ENCODE measurements at regions not wholly inside any gene's neighbourhood (a gene's known extent, or its start where the extent isn't known, plus 50 kb on each side); places are given as distances from the start of the nearest gene placed in this dataset.
"Not testable (repeated sequence)": the region's sequence is repeated elsewhere in the genome, so short reads cannot be mapped to it uniquely, and the experiment has no call there.

DNA sequence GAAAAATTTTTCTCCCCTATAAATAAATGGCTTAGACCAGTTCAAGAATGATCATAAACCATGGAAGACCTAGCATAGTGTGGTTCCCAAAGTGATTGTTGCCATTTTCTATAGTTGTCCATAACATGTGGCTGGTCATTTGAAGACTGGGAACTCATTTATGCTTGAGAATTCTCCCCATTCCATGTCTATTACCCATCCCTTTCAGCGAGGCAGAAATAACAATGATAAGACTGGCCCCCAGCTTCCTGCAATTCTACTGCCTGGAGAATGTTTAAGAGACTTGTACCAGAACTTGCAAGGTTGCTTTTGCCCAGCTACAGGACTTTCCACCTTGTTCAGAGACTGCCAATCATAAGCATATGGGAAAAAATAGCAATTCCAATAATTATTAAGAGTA, 146.5 kb upstream of the CDH11 start:
- ATAC-seq (no peak), DNase-seq (no peak)
- no peaks in the 10 kb centered on the region for H3K27me3 Mint-ChIP-seq (ENCODE audit: low read depth)
- ChIA-PET CTCF (no interaction called here), POLR2A (no interaction called here)
- H3K27ac Mint-ChIP-seq, result no peak overlapping the region
- H3K36me3 Mint-ChIP-seq (ENCODE audit: low read depth), result no peaks in the 10 kb centered on the region
- H3K4me3 Mint-ChIP-seq, result no peak overlapping the region
- no peaks in the 10 kb centered on the region for H3K4me1 Mint-ChIP-seq (ENCODE audit: low read depth)
- H3K9me3 Mint-ChIP-seq (ENCODE audit: insufficient read depth), result no peaks in the 10 kb centered on the region

DNA sequence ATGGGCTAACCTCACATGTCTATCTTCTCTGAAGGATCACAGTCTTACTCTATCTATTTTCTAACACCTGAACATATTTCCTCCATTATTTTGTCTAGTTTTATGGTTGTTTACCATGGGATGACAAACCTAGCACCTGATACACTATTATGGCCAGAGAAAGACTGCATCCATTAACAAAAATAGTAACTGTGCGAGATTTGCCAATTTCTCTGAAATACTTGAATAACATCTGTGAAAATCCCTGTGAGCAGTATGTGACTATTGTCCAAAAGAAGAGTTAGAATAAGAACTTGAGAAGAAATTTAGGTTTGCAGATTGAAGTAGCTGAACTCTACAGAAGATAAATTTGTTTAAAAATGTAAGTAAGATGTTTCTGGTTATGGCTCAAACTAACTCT, 142.0 kb upstream of the CDH11 start:
- H3K27me3 Mint-ChIP-seq (ENCODE audit: low read depth), result no peaks in the 10 kb centered on the region
- ATAC-seq, result no peak

DNA sequence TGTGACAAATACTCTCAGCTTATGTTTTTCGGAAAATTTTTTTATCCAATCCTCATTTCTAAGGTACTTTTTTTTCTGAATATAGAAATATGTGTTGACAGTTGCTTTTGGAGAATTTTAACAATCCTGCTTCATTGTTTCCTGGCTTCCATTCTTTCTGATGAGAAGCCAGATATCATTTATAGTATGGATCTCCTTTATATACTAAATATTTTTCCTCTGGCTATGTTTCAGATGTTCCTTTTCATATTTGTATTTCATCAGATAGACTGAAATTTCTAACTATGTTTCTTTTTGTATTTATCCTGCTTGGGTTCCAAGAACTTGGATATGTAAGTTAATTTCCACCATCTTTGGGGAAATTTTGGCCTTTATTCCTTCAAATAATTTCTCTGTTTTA, 138.9 kb upstream of the CDH11 start:
- Mint-ChIP-seq H3K9me3 (ENCODE audit: insufficient read depth) (no peaks in the 10 kb centered on the region), H3K4me3 (no peak overlapping the region), H3K4me1 (ENCODE audit: low read depth) (no peaks in the 10 kb centered on the region), H3K27me3 (ENCODE audit: low read depth) (no peaks in the 10 kb centered on the region), H3K36me3 (ENCODE audit: low read depth) (no peaks in the 10 kb centered on the region), H3K27ac (no peak overlapping the region)
- DNase-seq (no peak), ATAC-seq (no peak)
- ChIA-PET POLR2A (no interaction called here), CTCF (no interaction called here)

More for the DNA sequence above, 142.0 kb upstream of the CDH11 start:
- no peaks in the 10 kb centered on the region for H3K4me1 Mint-ChIP-seq (ENCODE audit: low read depth)
- no peaks in the 10 kb centered on the region for H3K36me3 Mint-ChIP-seq (ENCODE audit: low read depth)
- no peaks in the 10 kb centered on the region for H3K9me3 Mint-ChIP-seq (ENCODE audit: insufficient read depth)
- no peak for DNase-seq
- no peak overlapping the region for H3K27ac Mint-ChIP-seq
- ChIA-PET CTCF (interaction anchor here (1.3 kb wide), 1 partner anchor 10 kb away, joined by 4 read pairs; no protein-coding TSS in a partner anchor), POLR2A (no interaction called here)
- no peak overlapping the region for H3K4me3 Mint-ChIP-seq

DNA sequence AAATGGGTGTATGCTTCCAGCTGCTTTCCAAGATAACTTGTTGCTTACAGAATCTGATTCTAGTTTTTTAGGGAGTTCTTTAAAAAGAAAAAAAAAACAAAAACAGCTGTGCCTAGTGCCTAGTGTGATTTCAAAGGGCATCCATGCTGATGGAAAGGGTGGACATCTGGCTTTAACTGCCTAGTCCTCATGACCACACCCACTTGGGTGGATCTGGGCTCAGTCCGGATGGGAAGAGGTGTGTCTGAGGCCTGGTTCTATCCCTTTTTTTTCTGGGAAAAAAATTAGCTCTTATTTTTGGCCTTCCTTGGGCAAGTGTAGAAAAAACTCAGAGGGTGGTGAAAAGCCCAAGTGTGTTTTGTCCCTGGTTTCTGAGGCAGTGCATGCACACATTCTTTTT, 132.3 kb upstream of the CDH11 start:
- no peaks in the 10 kb centered on the region for H3K9me3 Mint-ChIP-seq (ENCODE audit: insufficient read depth)
- CTCF ChIA-PET, result interaction anchor here (1.7 kb wide), 1 partner anchor 9 kb away, joined by 4 read pairs; no protein-coding TSS in a partner anchor
- no peaks in the 10 kb centered on the region for H3K36me3 Mint-ChIP-seq (ENCODE audit: low read depth)
- DNase-seq (no peak), ATAC-seq (no peak)
- POLR2A ChIA-PET, result no interaction called here
- no peaks in the 10 kb centered on the region for H3K4me1 Mint-ChIP-seq (ENCODE audit: low read depth)
- H3K27ac Mint-ChIP-seq, result no peak overlapping the region
- no peak overlapping the region for H3K4me3 Mint-ChIP-seq
- H3K27me3 Mint-ChIP-seq (ENCODE audit: low read depth), result no peaks in the 10 kb centered on the region

- H3K27ac Mint-ChIP-seq, result no peak overlapping the region
- no peaks in the 10 kb centered on the region for H3K9me3 Mint-ChIP-seq (ENCODE audit: insufficient read depth)
- no peaks in the 10 kb centered on the region for H3K36me3 Mint-ChIP-seq (ENCODE audit: low read depth)
- no peak for DNase-seq
- ATAC-seq, result no peak
- no peaks in the 10 kb centered on the region for H3K27me3 Mint-ChIP-seq (ENCODE audit: low read depth)
- H3K4me1 Mint-ChIP-seq (ENCODE audit: low read depth), result no peaks in the 10 kb centered on the region
- POLR2A ChIA-PET, result no interaction called here
- H3K4me3 Mint-ChIP-seq, result no peak overlapping the region
- CTCF ChIA-PET, result no interaction called here
These were observed 127.9 kb upstream of the CDH11 start for GRCh38 chr16:65249768-65250167.

GRCh38 chr16:65244787-65245186, 122.9 kb upstream of the CDH11 start:
- POLR2A ChIA-PET, result no interaction called here
- CTCF ChIA-PET, result no interaction called here
- no peaks in the 10 kb centered on the region for H3K9me3 Mint-ChIP-seq (ENCODE audit: insufficient read depth)

DNA sequence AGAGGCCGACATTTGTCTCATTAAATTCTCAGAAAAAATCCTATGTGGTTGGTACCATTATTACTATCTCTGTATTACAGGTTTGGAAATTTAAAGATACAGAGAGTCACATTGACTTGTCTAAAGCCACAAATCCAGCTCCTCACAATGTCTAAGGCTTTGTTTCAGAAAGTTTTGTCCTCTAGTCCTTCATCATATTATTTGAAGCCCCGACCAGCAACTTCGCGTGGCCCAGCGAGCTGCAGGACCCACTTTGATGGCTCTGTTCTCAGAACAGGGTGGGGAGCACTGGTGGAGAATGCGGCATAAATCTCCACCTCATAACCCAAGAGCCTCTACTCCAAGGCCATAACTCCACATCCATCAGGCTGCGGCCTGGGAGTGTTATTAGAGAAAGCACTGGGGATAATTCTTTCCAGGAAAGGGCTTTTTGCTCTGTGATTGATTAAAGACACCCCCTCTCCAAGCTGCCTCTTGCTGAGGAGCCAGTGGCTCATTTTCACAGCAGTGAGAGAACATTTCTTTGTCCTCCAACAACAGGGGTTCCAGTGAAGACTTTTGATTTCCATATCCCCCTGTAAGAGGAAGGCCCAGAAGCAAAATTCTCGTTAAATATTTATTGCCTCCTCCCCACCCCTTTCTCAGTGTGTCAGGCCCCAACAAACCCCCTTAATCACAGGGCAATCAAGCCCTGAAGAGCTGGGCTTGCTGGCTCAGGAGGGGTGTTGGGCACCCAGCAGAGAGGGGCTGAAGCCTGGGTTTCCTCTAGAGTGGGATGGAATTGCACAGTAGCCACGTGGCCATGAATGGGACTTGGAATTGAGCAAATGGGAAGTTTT, 113.7 kb upstream of the CDH11 start:
- H3K36me3 Mint-ChIP-seq (ENCODE audit: low read depth), result no peaks in the 10 kb centered on the region
- H3K9me3 Mint-ChIP-seq (ENCODE audit: insufficient read depth), result peaks cover 16% of the 10 kb centered on the region
- H3K27me3 Mint-ChIP-seq (ENCODE audit: low read depth), result no peaks in the 10 kb centered on the region
- DNase-seq (no peak), ATAC-seq (no peak)
- no peak overlapping the region for H3K27ac Mint-ChIP-seq
- no peaks in the 10 kb centered on the region for H3K4me1 Mint-ChIP-seq (ENCODE audit: low read depth)
- no peak overlapping the region for H3K4me3 Mint-ChIP-seq
- CTCF ChIA-PET, result no interaction called here
- POLR2A ChIA-PET, result no interaction called here

More at GRCh38 chr16:65244787-65245186, 122.9 kb upstream of the CDH11 start:
- DNase-seq (no peak), ATAC-seq (no peak)
- Mint-ChIP-seq H3K36me3 (ENCODE audit: low read depth) (no peaks in the 10 kb centered on the region), H3K4me1 (ENCODE audit: low read depth) (no peaks in the 10 kb centered on the region), H3K4me3 (no peak overlapping the region), H3K27ac (no peak overlapping the region), H3K27me3 (ENCODE audit: low read depth) (no peaks in the 10 kb centered on the region)

GRCh38 chr16:65234721-65235320, 113.0 kb upstream of the CDH11 start:
- DNase-seq, CTCF ChIA-PET, ATAC-seq: not testable (repeated sequence)

GRCh38 chr16:65229191-65229662, 107.4 kb upstream of the CDH11 start:
- ChIA-PET CTCF (no interaction called here), POLR2A (no interaction called here)
- Mint-ChIP-seq H3K36me3 (ENCODE audit: low read depth) (no peaks in the 10 kb centered on the region), H3K9me3 (ENCODE audit: insufficient read depth) (peaks cover 20% of the 10 kb centered on the region), H3K27me3 (ENCODE audit: low read depth) (no peaks in the 10 kb centered on the region), H3K4me1 (ENCODE audit: low read depth) (no peaks in the 10 kb centered on the region), H3K27ac (no peak overlapping the region), H3K4me3 (no peak overlapping the region)
- ATAC-seq (no peak), DNase-seq (no peak)

More at GRCh38 chr16:65234721-65235320, 113.0 kb upstream of the CDH11 start:
- H3K27ac Mint-ChIP-seq; POLR2A ChIA-PET; H3K27me3 Mint-ChIP-seq (ENCODE audit: low read depth); H3K36me3 Mint-ChIP-seq (ENCODE audit: low read depth); H3K4me3 Mint-ChIP-seq; H3K4me1 Mint-ChIP-seq (ENCODE audit: low read depth): not testable (repeated sequence)
- H3K9me3 Mint-ChIP-seq (ENCODE audit: insufficient read depth), result peaks cover 18% of the 10 kb centered on the region

DNA sequence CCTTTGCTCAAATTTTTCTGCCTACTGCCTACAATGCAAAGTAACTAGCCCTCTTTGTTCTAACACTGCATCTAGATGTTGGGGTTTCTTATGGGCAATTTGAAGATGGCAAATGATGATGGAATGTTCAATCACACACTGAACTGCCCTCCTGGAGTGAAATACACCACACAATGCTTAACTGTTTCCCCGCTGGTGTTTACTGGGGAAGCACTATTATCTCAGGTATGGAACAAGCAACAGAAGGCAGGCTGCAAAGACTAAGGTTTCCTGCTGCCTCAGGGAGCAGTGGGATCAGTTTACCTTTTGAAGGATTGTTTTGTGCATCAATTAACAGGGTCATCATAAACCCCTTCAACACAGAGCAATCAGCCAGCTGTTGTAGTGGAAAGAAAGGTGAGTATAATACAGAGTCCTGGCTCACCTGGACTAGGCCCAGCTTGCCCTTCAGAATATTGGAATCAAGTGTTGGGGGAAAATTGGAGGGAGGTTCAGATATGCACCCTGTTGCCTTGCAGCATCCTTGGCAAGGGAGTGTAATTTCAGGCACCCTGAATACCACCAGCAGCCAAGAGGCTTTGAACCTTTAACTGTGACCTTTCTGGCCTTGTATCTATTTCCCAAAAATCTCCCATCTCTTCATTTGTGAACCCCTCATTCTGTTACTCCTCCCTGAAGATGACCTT, 105.4 kb upstream of the CDH11 start:
- Mint-ChIP-seq H3K27me3 (ENCODE audit: low read depth) (no peaks in the 10 kb centered on the region), H3K27ac (no peak overlapping the region), H3K36me3 (ENCODE audit: low read depth) (no peaks in the 10 kb centered on the region), H3K4me3 (no peak overlapping the region), H3K4me1 (ENCODE audit: low read depth) (no peaks in the 10 kb centered on the region), H3K9me3 (ENCODE audit: insufficient read depth) (peaks cover 11% of the 10 kb centered on the region)
- ATAC-seq (no peak), DNase-seq (no peak)
- ChIA-PET CTCF (no interaction called here), POLR2A (no interaction called here)

DNA sequence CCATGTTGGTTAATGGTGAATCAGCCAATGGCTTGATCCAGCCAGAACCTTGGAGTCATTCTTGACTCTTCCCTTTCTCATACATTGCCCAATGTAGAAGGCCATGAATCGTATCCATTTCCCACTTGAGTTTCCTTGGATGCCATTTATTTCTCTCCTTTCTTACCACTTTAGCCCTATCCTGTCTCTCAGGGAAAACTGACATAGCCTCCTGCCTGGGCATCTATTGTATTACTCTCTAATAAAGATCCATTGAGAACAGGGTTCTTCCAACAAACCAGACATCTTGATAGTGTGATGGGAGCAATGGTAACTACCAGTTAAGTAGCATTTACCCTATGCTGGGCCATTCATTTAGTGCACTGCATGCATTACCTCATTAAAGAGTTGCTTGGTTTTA, 104.2 kb upstream of the CDH11 start:
- no peak overlapping the region for H3K4me3 Mint-ChIP-seq
- DNase-seq, result no peak
- ChIA-PET CTCF (no interaction called here), POLR2A (no interaction called here)
- no peaks in the 10 kb centered on the region for H3K4me1 Mint-ChIP-seq (ENCODE audit: low read depth)
- peaks cover 7% of the 10 kb centered on the region for H3K9me3 Mint-ChIP-seq (ENCODE audit: insufficient read depth)
- no peak overlapping the region for H3K27ac Mint-ChIP-seq
- H3K36me3 Mint-ChIP-seq (ENCODE audit: low read depth), result no peaks in the 10 kb centered on the region
- ATAC-seq, result no peak
- no peaks in the 10 kb centered on the region for H3K27me3 Mint-ChIP-seq (ENCODE audit: low read depth)

DNA sequence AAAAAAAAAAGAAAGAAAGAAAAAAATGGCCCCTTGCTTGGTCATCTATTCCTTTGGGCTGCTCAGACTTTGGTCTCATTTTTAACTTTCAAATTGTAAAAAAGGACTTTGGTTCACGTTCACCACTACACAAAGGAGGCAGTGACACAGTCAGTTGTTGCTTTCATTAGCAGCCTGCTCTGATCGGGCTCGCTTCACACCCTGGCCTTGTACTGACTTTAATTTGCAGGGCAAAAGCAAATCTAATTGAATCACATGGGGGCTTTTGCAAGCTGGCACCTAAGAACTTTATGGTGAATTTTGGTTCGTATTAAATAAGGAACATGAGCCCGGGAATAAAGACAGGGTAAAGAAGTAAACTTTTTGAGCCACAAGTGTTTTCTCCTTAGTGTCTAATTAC, 103.6 kb upstream of the CDH11 start:
- ChIA-PET CTCF (no interaction called here), POLR2A (no interaction called here)
- no peaks in the 10 kb centered on the region for H3K27me3 Mint-ChIP-seq (ENCODE audit: low read depth)
- H3K4me3 Mint-ChIP-seq, result no peak overlapping the region
- H3K27ac Mint-ChIP-seq, result no peak overlapping the region
- no peaks in the 10 kb centered on the region for H3K4me1 Mint-ChIP-seq (ENCODE audit: low read depth)
- no peaks in the 10 kb centered on the region for H3K36me3 Mint-ChIP-seq (ENCODE audit: low read depth)
- H3K9me3 Mint-ChIP-seq (ENCODE audit: insufficient read depth), result peaks cover 7% of the 10 kb centered on the region
- DNase-seq (no peak), ATAC-seq (no peak)

All from activated CD8-positive, alpha-beta T cell treated with anti-CD3 and anti-CD28 coated beads, Interleukin-2, amount 10 ng/mL, durations not matched to agents 7 days and 5 days (primary cell).